HG03521 (cell line): ENCODE measurements at regions not wholly inside any gene's neighbourhood (a gene's known extent, or its start where the extent isn't known, plus 50 kb on each side); places are given as distances from the start of the nearest gene placed in this dataset.

ENCODE experiments used
- ATAC-seq: cut with Tn5 transposase; IDR thresholded peaks from one replicate; pipeline ENCODE4 v1.9.1; 2021; ENCODE audit warnings: mild to moderate bottlenecking, moderate library complexity; ENCODE audit not compliant: unreplicated experiment

- no peak for ATAC-seq
Measured at GRCh38 chr17:79269620-79270019, 195.0 kb downstream of the ENGASE start.

DNA sequence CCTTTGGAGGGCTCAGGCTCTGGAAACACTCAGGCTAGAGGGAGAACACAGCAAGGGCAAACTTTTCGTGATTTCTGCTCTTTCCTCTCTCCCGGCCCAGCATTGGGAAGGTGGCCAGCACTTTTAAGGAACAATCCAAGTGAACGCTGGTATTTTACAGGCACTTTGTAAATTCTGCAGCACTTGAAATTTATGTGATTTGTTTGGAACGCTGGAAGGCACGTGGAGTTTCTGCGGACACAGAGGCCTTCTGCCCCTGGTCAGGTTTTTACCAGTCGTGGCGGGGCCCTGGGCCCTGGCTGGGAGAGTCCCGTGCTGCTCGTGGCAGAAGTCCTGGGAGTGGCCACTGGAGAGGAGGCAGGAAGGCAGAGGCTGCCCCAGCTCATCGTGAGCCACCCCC lies 188.6 kb downstream of the ENGASE start:
- no peak for ATAC-seq

DNA sequence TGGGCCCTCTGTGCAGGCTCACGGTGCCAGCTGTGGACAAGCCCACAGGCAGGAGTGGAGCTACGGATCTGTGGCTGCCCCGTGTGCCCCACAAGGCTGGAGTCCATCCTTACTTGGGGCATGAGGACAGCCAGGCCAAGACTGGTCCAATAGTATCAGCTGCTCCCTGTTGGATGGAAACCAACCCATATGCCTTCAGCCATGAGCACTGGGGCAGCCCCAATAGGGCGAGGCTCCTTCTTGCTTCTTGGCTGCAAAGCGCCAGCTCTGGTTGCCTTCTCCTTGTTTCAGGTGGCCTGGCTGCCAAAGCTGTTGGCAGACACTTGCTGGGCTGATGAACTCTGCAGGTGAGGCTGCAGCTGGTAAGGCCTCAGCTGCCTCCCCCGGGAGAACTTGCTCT lies 188.0 kb downstream of the ENGASE start:
- no peak for ATAC-seq

GRCh38 chr17:79261355-79262072 lies 186.9 kb downstream of the ENGASE start:
- ATAC-seq = no peak

- ATAC-seq = no peak
Measured at GRCh38 chr17:79258843-79259242, 184.2 kb downstream of the ENGASE start.

DNA sequence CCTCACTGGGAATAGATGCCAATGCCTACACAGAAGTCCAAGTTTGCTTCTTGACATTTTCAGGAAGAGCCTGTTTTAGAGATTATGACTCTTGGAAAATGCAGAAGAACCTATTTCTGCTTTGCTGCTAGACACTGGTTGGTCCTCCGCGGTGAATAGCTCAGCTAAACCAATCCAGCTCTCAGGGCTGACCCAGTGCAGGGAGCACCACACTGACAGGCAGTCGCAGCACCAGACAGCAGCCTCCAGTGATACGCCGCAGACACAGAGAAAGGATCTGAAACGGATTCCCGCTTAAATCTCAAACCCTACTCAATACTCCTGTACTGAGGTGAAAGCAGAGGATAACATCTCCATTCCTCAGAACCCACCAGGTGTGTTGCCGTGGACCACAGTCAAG lies 183.4 kb downstream of the ENGASE start:
- no peak for ATAC-seq

DNA sequence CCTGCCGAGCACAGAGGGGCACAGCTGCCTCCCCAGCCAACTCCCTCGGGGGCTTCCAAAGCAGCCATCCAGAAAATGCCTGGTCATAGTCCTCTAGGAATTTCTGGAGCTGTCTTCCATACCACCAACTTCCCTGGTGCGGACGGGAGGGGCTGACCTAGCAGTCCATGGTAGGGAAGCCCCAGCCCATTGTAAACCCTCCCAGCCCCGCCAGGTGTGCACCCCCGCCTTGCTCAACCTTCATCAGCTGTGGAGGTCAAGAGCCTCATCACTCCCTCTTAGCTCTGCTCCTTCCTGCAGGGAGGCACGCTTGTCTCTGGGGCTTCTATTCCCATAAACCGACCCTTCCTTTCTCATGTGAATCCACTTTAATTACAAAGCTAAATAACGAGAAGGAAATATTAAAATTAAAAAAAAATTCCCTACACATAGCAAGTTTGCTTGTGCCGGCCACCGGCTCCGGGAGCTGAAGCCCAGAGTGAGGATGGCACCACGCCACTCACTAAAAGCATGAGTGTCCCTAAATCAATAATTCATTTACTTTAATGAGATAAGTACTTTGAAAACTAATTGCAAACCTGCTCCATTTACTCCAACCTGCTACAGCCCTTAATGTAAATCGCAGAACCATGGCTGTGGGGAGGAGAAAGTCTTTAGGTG lies 181.4 kb downstream of the ENGASE start:
- no peak for ATAC-seq

DNA sequence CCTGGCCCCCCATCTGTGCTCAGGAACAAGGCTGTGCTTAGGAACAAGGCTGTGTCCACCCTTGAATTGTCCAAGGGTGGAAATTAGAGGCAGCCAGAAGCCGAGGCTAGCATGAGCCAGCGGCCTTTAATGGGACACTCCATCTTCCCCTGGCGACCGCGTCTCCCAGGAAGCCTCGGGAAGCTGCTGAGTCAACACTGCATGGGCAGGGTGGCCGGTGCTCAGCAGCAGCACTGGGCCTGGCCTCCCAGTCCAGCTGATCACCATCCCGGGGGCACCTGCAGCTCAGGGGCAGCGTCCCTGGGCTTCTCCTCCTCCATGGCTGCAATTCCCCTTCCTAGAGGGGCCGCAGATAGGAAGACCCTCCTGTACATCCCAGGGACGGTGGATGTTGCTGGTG lies 180.8 kb downstream of the ENGASE start:
- no peak for ATAC-seq

DNA sequence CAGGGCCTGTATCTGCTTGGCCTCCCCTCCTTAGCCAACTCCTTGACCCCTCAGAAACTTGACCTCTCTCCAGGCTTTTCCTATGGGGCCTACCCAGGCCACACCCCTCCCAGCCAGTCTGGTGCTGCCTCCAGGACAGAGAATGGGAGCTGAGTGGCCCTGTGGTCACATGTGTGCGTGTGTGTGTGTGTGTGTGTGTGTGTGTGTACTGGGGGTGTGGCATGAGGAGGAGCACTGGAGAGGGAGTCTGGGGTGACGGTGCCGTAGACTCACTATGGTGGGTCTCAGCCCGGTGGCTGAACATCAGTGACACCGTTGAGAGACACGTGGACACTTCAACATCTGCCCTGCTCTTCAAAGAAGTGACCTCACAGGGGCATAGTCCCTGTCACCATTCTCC lies 180.4 kb downstream of the ENGASE start:
- ATAC-seq = no peak

GRCh38 chr17:79252886-79253285 lies 178.3 kb downstream of the ENGASE start:
- ATAC-seq = no peak

DNA sequence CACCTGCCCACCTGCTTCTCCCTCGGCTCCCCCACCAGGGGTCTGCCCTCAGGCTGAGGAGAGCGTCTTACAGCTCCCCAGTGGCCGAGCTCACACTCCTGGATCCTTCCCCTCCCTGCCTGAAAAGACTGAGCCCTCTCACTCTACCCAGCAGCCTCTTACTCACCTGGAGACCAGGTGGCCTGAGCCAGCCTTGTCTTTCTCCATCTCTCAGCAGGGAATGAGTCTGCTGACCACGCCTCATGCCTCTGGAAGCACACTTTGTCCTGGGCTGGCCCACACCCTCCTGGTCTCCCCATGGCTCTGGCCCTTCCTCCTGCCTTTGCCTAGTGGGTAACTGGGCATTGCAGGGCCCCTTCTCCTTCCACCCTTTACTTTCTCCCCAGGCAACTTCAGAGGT lies 177.2 kb downstream of the ENGASE start:
- ATAC-seq = no peak

DNA sequence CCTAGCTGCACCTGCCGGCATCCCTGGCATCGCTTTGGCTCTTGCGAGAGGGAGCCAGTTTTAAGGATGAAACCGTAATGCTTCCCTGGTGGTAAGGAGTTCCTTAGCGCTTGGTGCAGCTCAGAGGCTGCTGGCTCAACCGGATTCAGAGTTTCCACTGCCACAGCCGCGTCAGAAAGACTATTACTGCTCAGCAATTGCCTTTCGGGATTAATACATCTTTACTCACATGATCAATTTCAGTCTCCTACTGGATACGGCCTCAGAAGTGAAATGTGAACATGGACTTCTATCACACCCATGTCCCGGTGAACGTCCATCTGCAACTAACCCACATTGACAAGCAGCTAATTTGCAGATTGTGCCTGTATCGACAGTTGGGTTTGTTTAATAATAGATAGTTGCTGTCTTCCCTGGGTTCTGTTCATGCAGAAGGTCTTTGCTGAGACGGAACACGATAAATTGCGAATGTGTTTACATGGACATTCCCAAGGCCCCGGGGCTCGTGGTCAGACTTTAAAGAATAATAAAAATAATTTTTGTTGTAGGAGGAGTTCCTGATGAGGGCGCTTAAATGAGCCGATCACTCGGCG lies 175.4 kb downstream of the ENGASE start:
- no peak for ATAC-seq

DNA sequence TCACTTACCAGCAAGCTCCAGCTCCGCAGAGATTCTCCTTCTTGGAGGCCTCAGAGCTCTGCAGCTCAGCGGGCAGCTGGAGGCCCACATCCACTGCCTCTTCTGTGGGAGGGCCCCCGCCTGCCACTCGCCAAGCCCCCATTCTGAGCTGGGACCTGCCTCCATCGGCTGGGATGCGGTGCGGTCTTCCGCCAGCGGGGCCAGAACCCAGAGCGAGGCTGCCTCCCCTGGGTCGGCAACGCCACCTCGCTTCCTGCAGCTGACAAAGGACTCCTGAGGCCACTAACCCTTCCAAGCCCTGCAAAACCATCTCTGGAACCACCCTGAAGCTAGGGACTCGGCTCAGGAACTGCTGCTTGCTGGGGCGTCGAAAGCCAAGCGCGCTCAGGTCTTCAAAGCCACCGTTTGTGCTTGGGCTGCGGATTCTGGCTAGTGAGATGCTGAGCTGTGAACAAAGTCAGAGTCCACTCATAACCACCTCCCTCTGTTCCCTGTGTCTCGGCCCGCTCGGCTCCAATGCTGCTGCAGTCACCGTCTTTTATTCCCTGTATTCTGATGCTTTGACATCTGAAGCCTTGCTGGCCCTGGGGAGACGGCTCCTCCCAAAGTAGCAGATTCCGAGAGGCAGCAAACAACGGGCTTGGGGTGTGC lies 174.3 kb downstream of the ENGASE start:
- ATAC-seq = no peak

DNA sequence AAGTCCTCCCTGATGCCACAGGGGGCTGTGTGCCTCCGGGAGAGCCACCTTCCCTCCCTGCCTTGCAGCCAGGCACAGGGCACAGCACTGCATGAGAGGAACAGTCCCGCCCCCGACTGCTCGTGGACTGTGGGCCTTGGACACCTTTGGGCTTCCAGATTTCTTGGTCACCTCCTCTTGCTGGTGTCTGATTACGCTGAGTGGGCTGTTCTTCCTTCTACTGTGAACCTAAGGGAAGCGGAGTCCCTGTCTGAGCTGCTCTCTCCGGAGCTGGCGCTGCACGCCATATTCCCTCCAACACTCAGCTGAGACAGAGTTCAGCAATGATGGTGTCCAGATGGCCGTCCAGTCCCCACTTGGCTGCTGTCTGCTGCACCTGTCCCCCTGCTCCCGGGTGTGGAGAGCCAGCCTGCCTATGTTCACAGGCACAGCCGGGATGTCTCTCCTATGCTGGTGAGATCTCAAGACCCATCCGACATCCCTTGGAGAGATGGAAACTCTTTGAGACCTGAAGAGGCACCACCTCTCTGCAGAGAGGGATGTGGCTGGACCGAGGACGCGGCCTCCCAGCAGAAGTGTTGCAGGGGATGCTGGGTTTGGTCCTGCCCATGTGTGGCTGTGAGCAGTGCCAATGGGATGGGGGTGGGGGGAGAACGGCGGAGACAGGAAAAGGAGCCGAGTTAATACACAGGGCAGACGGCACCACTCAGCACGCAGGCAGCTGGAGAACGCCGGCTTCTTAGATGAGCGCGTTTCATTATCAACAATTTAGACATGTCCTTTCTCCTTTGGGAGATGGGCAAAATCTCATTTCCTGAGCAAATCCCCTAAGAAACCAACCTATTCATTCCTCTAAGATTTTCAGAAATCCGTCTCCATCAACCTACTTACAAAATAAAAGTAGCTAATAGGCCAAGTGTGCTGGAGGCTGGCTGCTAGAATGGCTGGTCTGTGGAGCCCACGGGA lies 171.9 kb downstream of the ENGASE start:
- ATAC-seq = no peak

DNA sequence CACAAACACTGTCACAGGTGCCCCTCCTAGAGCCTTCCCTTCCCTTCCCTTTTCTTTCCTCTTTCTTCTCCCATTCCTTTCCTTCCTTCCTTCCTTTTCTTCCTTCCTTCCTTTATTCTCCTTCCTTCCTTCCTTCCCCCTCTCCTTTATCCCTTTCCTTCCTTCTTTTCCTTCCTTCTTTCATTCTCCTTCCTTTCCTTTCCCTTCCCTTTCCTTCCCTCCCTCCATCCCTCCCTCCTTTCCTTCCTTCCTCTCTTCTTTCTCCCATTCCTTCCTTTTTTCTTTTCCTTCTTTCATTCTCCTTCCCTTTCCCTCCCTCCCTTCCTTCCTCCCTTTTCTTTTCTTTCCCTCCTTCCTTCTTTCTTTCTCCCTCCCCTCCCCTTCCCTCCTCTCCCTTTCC lies 170.0 kb downstream of the ENGASE start:
- no peak for ATAC-seq

- ATAC-seq = no peak
Measured at GRCh38 chr17:79243996-79244395, 169.4 kb downstream of the ENGASE start.

GRCh38 chr17:79243603-79243990 lies 169.0 kb downstream of the ENGASE start:
- no peak for ATAC-seq

DNA sequence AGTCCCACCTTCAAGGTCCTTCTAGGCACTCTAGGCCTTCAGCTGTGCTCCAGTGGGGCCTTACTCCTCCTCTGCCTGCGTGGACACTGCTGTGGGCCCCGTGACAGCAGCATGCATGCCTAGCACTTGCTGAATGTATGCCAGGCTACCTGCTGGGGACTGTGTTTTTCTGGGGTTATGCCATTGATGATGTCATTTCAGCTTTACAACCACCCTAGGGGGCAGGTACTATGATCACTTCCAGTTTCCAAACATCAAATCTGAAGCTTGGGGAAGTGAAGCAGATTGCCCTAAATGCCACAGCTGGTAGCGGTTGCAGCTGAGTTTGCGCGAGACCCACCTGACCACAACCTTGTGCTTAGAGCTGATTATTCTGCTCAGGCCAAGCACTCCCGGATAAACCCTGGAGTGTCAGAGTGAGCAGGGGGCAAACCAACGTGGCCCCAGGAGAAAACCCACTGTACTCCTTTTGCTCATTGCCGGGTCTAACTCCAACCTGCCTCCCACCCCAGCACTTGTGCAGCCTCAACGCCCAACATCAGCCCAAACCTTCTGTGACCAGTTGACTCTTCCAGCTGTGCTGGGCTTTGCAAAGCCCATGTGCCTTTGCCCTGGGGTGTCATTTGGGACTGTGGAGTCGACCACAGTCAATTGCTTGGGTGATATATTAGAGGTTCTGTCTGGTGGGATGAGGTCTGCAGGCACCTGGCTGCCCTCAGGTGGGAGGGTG lies 168.4 kb downstream of the ENGASE start:
- no peak for ATAC-seq

- no peak for ATAC-seq
Measured at GRCh38 chr17:79242393-79242792, 167.8 kb downstream of the ENGASE start.

DNA sequence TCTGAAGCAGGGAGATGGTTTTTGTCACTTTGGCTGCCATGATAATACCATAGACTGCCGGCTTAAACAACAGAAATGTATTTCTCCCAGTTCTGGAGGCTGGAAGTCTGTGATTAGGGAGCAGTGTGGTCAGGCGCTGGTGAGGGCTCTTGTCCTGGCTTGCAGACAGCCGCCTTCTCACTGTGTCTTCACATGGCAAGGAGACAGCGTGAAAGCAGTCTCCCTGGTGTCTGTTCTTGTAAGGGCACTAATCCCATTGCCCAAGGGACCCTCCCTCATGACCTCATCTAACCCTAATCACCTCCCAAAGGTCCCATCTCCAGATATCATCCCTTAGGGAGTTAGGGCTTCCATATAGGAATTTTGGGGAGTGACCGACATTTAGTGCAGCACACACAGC lies 167.0 kb downstream of the ENGASE start:
- ATAC-seq = no peak
